G401 (cell line): ENCODE measurements at regions not wholly inside any gene's neighbourhood (a gene's known extent, or its start where the extent isn't known, plus 50 kb on each side); places are given as distances from the start of the nearest gene placed in this dataset.

Experiments used
- DNase-seq: peaks from one replicate; pipeline ENCODE4 v3.0.0-alpha.2; 2015; ENCODE audit warnings: low spot score
- in situ Hi-C: cut with HindIII; loops from 2 replicates; pipeline ENCODE4 v1.10.0; 2016; ENCODE audit warnings: low sequenced_read_pairs, mixed read lengths

DNA sequence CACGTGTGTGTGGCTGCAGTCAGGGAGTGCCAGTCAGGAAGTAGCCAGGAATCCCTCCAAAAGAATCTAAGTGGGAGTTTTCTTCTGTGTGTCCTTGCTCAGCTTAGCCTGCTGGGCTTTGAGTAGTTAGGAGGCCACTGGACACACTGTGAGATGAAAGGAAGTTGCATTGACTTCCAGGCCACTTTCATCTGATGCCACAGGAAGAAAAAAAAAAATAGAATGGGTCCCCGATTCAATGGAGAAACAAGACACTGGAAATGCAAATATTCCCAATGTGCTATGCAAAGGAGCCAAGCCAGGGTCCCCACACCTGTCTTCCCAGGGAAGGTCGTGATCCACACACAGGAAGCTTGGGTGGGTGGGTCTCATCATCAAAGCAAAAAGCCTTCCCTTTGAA, 95.6 kb upstream of the E2F8 start:
- in situ Hi-C loops, result no loop called here
- DNase-seq, result no peak

DNA sequence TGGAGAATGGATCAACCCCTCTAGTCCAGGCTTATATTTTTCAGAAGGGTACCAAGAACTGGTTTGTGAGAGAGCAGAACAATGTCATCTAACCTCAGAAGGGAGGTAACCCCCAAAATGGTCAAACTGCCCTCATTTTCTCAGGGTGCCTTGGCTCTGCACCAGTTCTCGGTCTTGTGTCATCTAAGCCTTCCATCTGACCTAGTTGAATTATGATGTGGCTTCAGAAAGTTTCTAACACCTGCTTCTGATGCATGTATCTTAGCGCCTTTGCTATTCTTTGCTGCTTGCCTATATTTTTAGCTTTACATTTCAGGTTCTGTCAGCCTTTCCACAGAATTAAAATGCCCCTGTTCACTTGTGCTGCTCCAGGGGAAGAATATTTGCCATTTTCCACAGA, 91.7 kb upstream of the E2F8 start:
- in situ Hi-C loops, result no loop called here
- no peak for DNase-seq

DNA sequence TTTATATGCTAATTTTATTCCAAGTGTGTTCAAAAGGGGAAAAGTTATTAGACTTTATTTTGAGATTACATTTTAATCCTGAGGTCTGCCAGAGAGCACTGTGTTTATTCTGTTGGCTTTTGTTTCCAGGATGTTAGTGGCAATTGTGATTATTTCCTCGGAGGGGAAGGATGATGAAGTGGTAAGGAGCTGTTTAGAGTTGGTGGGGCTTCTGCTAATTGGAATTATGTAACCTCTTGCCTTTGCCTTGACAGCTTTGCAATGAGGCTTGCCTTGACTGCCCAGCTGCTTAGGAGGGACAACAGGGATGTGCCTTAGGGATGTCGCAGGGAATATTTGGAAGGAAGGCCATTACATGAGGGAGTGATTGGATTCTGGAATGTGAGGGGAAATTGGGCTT, 89.7 kb upstream of the E2F8 start:
- in situ Hi-C loops, result no loop called here
- no peak for DNase-seq

DNA sequence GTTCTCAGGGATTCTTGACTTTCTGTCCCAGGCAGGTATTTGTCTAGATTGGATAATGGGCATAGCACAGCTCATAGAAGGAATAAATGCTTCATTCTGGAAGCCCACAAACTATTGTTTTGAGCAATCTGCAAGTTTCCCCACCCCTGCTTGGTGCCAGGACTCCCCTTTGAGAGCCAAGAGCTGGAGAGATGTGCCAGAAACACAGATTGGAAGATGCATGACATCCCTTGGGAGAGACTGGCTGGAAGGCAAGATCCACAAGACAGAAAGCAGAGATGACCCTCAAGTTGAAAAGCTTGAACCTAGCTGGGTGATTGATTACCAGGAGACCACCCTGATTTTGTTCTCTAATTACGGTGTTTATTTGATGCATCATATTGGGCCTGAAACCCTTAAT, 89.2 kb upstream of the E2F8 start:
- in situ Hi-C loops, result no loop called here
- no peak for DNase-seq

DNA sequence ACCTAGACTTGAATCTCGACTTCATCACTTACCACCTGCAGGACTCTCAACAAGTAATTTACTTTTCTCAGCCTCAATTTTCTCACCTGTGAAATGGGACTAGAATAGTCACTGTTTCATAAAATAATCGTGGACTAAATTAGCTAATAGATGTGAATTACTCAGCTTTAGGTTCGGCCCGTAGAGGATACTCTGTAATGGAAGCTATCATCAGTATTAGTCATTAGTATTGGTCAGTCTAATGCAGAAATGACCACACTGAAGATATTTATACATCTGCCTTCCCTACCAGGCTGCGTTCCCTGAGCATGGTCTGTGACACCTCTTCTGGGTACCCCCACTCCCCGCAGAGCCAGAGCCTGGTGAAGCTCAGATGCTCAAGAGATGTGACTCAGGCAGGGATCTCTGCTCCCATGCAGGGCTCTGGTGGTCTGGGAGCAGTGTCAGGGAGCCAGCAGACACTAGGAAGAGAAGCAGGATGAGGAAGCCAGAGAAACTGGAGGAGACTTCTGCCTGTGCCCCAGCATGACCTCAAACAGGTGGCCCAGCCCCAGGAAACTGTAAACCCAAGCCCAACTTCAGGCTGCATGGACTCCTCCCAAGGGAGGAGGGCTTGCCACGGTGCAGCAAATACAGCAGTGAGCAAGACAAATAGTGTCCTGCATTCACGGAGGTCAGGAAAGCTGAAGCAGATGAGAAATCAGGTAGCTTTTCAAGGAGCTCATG, 88.0 kb upstream of the E2F8 start:
- in situ Hi-C loops, result no loop called here
- no peak for DNase-seq

DNA sequence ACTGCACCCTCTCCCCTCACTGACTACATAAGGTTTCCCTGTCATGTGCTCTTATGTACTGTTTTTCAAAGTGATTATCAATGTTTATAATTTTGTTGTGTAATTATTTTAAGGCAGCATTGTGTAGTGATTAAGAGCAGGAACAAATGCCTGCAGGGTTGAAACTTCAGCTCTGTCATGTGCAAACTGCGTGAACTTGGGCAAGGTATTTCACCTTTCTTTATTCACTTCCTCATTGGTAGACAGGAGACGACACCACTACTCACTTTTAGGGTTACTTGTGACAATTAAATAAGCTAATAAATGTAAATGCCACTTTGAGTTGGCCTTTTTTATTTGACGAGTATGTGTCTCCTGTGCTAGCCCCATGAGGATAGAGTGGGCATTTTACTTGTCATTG, 86.5 kb upstream of the E2F8 start:
- in situ Hi-C loops, result no loop called here

DNA sequence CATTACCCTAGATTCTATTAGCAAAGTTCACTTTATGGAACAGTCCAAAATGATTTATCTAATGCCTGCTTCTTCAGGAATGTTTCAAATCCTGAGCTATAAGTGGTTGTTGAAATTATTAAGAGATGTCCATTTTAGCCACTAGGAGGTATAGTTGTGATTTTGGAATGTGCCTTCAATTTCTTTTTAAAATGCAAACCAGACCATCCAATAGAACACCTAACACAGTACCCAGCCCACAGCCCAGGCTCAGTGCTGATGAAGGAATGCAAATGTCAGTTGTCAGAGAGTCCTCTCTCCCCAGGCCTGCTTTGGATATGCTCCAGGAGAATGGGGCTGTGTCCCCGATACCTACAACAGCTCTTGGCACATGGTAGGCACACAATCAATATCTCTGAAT, 85.8 kb upstream of the E2F8 start:
- in situ Hi-C loops, result no loop called here

More for the DNA sequence above, 86.5 kb upstream of the E2F8 start:
- DNase-seq, result no peak

DNA sequence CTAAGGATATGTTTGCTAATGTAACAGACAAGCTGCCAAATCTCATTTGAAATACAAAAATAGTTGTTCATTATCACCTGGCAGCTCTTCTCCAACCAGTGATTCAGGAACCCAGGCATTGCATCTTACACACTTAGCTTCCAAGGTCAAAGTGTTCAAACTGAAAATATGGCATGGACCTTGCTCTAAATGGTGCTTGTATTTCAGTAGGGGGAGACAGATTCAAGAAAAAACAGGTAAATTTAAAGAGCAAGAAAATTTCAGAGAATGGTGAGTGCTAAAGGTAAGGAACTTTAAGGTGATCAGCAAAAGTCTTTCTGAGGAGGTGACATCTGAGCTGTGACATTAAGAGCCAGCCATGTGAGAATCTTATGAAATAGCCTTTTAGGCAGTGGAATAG, 82.8 kb upstream of the E2F8 start:
- in situ Hi-C loops, result no loop called here
- no peak for DNase-seq

More for the DNA sequence above, 85.8 kb upstream of the E2F8 start:
- DNase-seq, result no peak

DNA sequence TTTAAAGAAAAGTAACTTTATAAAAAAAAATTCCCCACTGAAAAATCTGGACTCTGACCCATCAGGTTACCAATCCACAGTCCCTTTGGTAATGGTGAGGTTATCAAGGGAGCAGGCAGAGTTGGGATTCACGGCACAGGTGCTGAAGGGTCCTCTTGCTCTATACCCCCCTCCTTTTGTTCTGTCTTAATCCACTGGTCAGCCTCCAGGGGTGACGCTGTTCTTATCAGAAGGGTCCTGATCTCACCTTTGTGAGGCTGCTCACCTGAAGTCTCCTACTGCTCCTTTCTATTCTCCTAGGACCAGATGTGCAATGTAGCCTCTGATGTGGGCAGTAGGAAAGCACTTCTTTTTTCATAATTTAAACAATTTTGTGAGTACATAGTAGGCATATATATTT, 80.6 kb upstream of the E2F8 start:
- DNase-seq, result no peak
- in situ Hi-C loops, result no loop called here

DNA sequence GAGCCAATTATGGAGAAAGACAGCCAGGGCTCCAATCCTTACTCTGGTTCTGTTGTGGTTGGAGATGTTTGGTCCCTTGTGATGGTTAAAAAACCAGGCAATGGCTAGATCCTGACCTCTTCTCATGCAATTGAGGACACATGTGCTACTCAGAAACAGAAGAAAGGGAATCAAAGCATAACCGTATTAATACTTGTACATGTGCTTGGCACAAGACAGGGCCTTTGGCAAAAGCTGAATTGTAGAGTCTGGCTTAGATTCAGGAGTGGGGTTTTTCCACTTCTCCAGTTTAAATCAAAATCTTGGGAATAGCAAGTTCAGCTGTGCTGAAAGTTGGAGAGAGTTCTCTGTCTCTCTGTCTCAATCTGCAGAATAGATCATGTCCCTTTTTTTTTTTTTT, 80.1 kb upstream of the E2F8 start:
- in situ Hi-C loops, result no loop called here
- no peak for DNase-seq

DNA sequence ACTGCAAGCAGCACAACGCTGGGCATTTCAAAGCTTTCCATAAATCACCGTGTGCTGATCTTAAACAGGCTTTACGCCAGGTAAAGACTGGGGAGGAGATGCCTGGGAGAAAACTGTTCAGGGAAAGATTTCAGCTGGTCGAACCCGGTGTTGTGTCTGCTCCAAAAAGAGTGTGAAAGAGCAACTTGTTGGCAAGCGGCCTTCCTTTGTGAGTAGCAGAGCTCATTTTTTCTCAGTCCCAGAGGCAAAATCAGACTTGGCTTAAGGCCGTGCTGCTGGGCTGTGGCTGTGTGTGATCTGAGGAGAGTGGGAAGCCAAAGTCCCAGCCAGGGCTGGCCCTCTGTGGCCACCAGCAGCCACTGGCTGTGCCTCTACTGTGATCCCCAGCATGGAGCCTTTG, 75.7 kb upstream of the E2F8 start:
- peak; percentile 2 for DNase-seq

DNA sequence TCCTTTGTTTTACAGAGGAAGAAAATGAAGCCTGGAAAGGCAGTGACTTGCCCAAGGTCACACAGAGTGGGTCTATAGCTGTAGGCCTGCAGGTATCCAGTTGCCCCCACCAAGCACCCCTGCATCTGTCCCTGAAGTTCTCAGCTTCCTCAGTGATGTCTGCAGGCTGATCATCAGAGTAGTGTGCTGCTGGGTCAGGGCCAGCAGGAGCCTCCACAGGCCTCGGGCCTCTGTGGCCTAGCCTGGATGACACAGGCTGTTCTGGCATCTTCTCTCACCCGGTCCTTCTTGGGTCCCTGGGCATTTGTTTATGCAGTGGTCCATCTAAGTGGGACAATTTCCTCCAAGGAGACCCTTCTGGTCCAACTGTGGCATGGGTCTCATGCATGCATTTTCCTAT, 74.8 kb upstream of the E2F8 start:
- DNase-seq, result no peak
- in situ Hi-C loops, result no loop called here

More for the DNA sequence above, 75.7 kb upstream of the E2F8 start:
- in situ Hi-C loops, result no loop called here

DNA sequence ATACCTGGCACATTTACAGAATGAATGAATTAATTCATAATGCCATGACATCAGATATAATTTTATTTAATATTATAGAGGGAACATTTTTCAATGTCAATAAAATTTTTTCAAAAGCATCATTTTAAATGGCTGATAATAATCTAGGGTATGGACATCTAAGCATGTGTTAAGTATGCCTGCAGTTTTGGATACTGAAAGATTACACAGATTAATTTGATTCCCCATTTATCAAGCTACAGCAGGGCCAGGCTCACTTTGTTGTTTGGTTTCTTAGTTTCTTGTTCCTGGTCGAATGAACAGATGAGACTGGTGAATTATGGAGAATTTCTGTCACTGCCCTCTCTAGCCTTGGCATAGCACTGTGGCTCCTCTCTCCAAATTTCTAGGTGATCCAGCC, 72.4 kb upstream of the E2F8 start:
- in situ Hi-C loops, result no loop called here
- no peak for DNase-seq

DNA sequence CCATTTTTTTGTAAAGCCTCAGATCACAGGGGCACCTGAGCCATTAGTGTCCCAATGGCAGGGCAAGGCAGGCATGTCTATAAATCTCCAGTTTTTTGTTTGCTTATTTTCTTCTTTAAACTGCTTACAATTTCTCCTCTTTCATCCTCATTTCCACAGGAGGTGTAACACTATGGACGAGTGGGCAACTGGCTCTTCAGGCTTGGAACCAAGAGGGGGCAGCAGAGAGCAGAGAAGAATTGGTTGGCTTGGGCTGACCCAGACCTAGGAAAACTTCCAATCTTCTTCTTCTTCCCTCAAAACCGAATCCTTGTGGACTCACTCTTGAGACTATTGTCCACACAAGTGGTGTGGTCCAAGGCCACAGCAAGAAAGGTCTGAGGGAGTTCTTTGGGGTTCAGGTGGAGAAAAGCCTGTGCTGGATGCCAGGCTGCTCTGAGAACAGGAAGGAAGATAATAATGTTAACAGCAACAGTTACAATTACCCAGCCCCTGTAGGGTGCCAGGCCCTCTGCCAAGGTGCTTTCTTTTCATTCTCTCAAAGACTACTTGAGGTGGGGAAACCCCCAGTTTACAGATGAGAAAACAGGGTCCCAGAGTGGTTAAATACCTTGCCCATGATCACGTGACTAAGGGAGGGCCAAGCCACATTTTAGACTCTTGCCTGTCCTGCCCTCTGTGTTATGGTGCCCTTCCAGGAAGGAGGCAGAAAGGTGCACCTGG, 70.7 kb upstream of the E2F8 start:
- peak; percentile 53 for DNase-seq
- in situ Hi-C loops, result no loop called here

DNA sequence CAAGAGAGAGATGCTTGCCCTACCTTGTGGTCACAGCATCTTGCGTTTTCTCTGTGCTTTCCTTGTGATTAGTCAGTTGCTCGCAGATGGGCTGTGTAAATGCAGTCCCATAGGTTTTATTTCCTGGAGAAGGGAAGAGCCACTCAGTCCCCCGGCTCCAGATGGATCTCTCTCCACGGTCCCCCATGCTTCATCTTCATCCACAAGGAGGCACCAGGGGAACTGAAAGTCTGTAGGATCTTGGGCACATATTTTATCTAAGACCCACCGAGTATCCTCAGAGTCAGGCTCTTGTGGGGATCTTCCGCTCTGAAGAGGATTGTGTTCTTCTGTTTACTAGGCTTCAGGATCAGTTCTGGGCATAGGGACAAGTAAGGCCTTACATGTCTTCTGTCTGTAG, 66.8 kb upstream of the E2F8 start:
- in situ Hi-C loops, result no loop called here
- no peak for DNase-seq

DNA sequence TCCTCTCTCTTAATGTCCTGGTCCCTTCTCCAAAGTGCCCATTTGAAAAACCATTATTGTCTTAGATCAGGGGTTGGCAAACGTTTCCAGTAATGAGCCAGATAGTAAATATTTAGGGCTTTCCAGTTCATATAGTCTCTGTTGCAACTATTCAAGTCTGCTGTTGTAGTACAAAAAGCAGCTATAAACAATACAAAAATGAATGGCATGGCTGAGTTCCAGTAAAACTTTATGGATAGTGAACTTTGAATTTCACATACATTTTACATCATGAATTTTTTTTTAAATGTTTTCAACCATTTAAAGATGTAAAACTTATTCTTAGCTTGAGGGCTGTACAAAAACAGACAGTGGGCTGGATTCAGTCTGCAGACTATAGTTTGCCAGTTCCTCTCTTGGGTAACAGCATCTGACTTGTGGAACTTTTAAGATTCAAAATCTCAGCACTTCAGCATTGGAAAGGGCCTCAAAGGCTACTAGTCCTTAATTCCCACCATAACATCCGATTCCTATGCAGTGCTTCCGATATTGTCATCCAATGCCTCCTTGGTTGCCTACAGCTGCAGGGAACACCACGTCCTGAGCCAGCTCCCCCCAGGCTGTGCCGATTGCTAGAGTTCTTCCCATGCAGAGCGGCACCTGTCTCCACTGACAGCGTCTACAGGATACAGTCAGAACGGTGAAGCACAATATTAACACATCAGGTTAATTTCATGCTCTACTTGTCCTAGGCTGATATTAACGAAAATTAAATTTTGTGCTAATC, 65.6 kb upstream of the E2F8 start:
- in situ Hi-C loops, result no loop called here
- peak; percentile 13 for DNase-seq

DNA sequence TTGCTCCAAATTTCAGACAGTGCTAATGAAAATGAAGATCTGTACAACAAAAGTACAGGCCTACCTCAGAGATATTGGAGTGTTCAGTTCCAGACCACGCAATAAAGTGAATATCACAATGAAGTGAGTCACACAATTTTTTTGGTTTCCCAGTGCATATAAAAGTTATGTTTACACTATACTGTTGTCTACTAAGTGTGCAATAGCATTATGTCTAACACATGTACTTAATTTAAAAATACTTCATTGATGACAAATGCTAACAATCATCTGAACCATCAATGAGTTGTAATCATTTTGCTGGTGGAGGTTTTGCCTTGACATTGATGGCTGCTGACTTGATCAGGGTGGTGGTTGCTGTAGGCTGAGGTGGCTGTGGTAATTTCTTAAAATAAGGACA, 60.6 kb upstream of the E2F8 start:
- no peak for DNase-seq
- in situ Hi-C loops, result no loop called here

DNA sequence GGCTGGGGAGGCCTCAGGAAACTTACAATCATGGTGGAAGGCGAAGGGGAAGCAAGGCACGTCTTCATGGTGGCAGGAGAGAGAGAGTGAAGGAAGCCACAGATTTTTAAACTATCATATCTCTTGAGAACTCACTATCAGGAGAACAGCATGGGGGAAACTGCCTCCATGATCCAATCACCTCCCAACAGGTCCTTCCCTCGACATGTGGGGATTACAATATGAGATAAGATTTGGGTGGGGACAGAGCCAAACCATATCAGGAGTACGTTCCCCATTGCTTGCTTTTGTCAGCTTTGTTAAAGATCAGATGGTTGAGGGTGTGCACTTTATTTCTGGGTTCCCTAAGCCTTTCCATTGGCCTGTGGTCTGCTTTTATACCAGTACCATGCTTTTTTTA, 53.7 kb upstream of the E2F8 start:
- in situ Hi-C loops, result no loop called here
- no peak for DNase-seq

DNA sequence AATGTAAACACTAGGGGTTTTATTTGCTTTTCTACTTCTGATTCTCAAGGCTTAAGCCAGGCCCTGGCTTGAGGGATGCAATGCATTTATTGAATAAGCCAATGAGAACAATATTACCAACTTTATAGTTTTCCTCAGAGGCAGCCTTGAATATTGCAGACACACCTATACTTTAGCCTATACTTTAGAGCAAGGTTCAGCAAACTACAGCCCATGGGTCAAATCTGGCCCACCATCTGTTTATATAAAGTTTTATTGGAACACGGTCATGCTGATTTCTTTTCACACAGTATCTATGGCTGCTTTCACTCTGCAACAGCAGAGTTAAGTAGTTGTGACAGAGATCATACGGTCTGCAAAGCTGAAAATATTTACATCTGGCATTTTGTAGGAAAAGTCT, 50.3 kb upstream of the E2F8 start:
- DNase-seq, result no peak

More for the DNA sequence above, 50.3 kb upstream of the E2F8 start:
- in situ Hi-C loops, result no loop called here
